Suprapubic skin (tissue), 3 donors: ENCODE measurements at regions not wholly inside any gene's neighbourhood (a gene's known extent, or its start where the extent isn't known, plus 50 kb on each side); places are given as distances from the start of the nearest gene placed in this dataset.

ENCODE experiments used
- POLR2A ChIP-seq, 2 donors: fragments of 450-650 bp; IDR thresholded peaks; one replicate each; pipeline ENCODE4 v1.6.1; 2017; ENCODE audit warnings: antibody characterized with exemption in 2 of 2, mild to moderate bottlenecking in 2 of 2, moderate library complexity in 2 of 2
- TF ChIP-seq, protein P1 (sequence below), 2 donors: fragments of 200-600 bp in 1 of 2; fragments of 450-650 bp in 1 of 2; sonication (generic) in 1 of 2; IDR thresholded peaks; one replicate each; pipeline ENCODE4 v1.5.1; 2016 to 2019; ENCODE audit warnings: antibody characterized with exemption in 2 of 2, mild to moderate bottlenecking in 1 of 2, moderate library complexity in 1 of 2

DNA sequence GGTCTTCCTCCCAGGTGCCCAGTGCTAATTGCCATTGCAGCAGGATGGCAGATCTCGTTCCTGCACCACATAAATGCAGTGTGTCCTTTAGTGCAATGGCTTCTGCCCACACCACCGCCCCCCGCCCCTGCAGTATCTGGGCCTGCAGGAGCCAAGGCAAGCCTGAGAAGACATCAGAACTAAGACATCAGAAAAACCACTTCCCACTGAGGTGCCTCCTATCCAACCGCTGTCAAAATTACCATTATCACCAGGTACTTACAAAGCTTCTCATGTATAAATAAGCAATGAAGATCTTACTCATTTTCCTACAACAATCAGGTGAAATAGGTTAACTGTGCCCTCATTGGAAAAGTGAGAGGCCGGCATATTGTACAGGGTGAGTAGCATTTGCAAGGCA is 228.8 kb downstream of the FBXO15 start:
- no peak for TF ChIP-seq POLR2A (IDR thresholded peaks at IDR 0.05)
- TF ChIP-seq, protein P1, sequence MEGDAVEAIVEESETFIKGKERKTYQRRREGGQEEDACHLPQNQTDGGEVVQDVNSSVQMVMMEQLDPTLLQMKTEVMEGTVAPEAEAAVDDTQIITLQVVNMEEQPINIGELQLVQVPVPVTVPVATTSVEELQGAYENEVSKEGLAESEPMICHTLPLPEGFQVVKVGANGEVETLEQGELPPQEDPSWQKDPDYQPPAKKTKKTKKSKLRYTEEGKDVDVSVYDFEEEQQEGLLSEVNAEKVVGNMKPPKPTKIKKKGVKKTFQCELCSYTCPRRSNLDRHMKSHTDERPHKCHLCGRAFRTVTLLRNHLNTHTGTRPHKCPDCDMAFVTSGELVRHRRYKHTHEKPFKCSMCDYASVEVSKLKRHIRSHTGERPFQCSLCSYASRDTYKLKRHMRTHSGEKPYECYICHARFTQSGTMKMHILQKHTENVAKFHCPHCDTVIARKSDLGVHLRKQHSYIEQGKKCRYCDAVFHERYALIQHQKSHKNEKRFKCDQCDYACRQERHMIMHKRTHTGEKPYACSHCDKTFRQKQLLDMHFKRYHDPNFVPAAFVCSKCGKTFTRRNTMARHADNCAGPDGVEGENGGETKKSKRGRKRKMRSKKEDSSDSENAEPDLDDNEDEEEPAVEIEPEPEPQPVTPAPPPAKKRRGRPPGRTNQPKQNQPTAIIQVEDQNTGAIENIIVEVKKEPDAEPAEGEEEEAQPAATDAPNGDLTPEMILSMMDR (IDR thresholded peaks at IDR 0.05) = no peak
